ENCODE measurements at regions not wholly inside any gene's neighbourhood (a gene's known extent, or its start where the extent isn't known, plus 50 kb on each side); places are given as distances from the start of the nearest gene placed in this dataset.

GRCh38 chr6:144695858-144696533 lies 410.9 kb downstream of the UTRN start:
- Histone ChIP-seq H3K9me3 (peaks cover 0 to 13% of the 10 kb centered on the region in 2 donors), H3K4me1 (no peaks in the 10 kb centered on the region), H3K4me3 (no peak overlapping the region), H3K36me3 (no peaks in the 10 kb centered on the region), H3K27me3 (no peaks in the 10 kb centered on the region), H3K27ac (no peak overlapping the region)
- TF ChIP-seq CTCF (IDR thresholded peaks at IDR 0.05): no peak
- no peak for DNase-seq (ENCODE audit: low spot score)

GRCh38 chr6:144696610-144697368 lies 411.7 kb downstream of the UTRN start:
- H3K4me3 ChIP-seq: no peak overlapping the region
- no peak for DNase-seq (ENCODE audit: low spot score)
- no peak overlapping the region for H3K27ac ChIP-seq

GRCh38 chr6:144697369-144697760 lies 412.2 kb downstream of the UTRN start:
- H3K27ac ChIP-seq: no peak overlapping the region
- no peak overlapping the region for H3K4me3 ChIP-seq
- no peaks in the 10 kb centered on the region for H3K27me3 ChIP-seq
- DNase-seq (ENCODE audit: low spot score): no peak
- no peaks in the 10 kb centered on the region for H3K4me1 ChIP-seq
- peaks cover 0 to 7% of the 10 kb centered on the region in 2 donors for H3K9me3 ChIP-seq
- TF ChIP-seq CTCF (IDR thresholded peaks at IDR 0.05): no peak
- no peaks in the 10 kb centered on the region for H3K36me3 ChIP-seq

More at GRCh38 chr6:144696610-144697368, 411.7 kb downstream of the UTRN start:
- no peaks in the 10 kb centered on the region for H3K27me3 ChIP-seq
- TF ChIP-seq CTCF (IDR thresholded peaks at IDR 0.05): no peak
- no peaks in the 10 kb centered on the region for H3K4me1 ChIP-seq
- H3K9me3 ChIP-seq: peaks cover 0 to 12% of the 10 kb centered on the region in 2 donors
- H3K36me3 ChIP-seq: no peaks in the 10 kb centered on the region

- DNase-seq (ENCODE audit: low spot score): no peak
- Histone ChIP-seq H3K4me1 (no peaks in the 10 kb centered on the region), H3K27me3 (no peaks in the 10 kb centered on the region), H3K4me3 (no peak overlapping the region), H3K36me3 (no peaks in the 10 kb centered on the region), H3K27ac (no peak overlapping the region), H3K9me3 (peaks cover 0 to 2% of the 10 kb centered on the region in 2 donors)
- TF ChIP-seq CTCF (IDR thresholded peaks at IDR 0.05): no peak
These were observed 412.7 kb downstream of the UTRN start for GRCh38 chr6:144697801-144698200.

GRCh38 chr6:144702781-144703180 lies 417.6 kb downstream of the UTRN start:
- Histone ChIP-seq H3K9me3 (no peaks in the 10 kb centered on the region), H3K27ac (no peak overlapping the region), H3K36me3 (no peaks in the 10 kb centered on the region), H3K4me3 (no peak overlapping the region), H3K27me3 (no peaks in the 10 kb centered on the region), H3K4me1 (no peaks in the 10 kb centered on the region)
- no peak for TF ChIP-seq CTCF (IDR thresholded peaks at IDR 0.05)
- DNase-seq (ENCODE audit: low spot score): no peak
